SK-N-SH (cell line): ENCODE measurements at regions not wholly inside any gene's neighbourhood (a gene's known extent, or its start where the extent isn't known, plus 50 kb on each side); places are given as distances from the start of the nearest gene placed in this dataset.

Source experiments
- CTCF ChIA-PET: fragments of 300-600, 350-600 bp; formaldehyde crosslinking; extraction: SDS; loops from one replicate; lab custom pipeline; 2021; lab: Yijun Ruan, JAX
- POLR2A ChIA-PET: fragments of 350-600 bp; sonication (Branson Sonifier 250); formaldehyde crosslinking; extraction: SDS; loops from one replicate; lab custom pipeline; 2020; ENCODE audit warnings: antibody characterized with exemption, inconsistent platforms; lab: Yijun Ruan, JAX
- DNase-seq: peaks from one replicate; pipeline ENCODE4 v3.0.0; 2012
- H2AFZ ChIP-seq: fragments of 200-600 bp; sonication (generic); 2 replicates; pipeline ENCODE4 v1.8.1; 2016; ENCODE audit warnings: antibody characterized with exemption, mild to moderate bottlenecking, low read depth
- H3F3A ChIP-seq: fragments of 200-600 bp; sonication (generic); replicated peaks from 2 replicates; pipeline ENCODE3; 2016; ENCODE audit warnings: antibody characterized with exemption, mild to moderate bottlenecking; ENCODE audit not compliant: insufficient read depth
- H3K27ac ChIP-seq, 2 experiments: fragments of 200-500 bp in 1 of 2; fragments of 200-600 bp in 1 of 2; sonication (Bioruptor generic) in 1 of 2; sonication (generic), shearing (Covaris generic) in 1 of 2; 2 replicates each; pipeline versions ENCODE4 v1.5.1 to v1.6.1; 2014 to 2016; ENCODE audit warnings: low read depth in 2 of 2, inconsistent platforms in 1 of 2, low read length in 1 of 2, mild to moderate bottlenecking in 1 of 2, mixed read lengths in 1 of 2
- H3K27me3 ChIP-seq: fragments of 200-600 bp; sonication (generic), shearing (Covaris generic); 2 replicates; pipeline ENCODE4 v1.6.1; 2016; ENCODE audit warnings: mixed run types; ENCODE audit not compliant: insufficient read depth
- H3K36me3 ChIP-seq, 2 experiments: fragments of 200-500 bp in 1 of 2; fragments of 200-600 bp in 1 of 2; sonication (Bioruptor generic) in 1 of 2; sonication (generic) in 1 of 2; replicated peaks in 1 of 2; 2 replicates each; pipeline versions ENCODE3 to v1.5.1; 2014 to 2016; ENCODE audit warnings: low read length in 1 of 2, mild to moderate bottlenecking in 1 of 2; ENCODE audit not compliant: insufficient read depth in 2 of 2, control insufficient read depth in 1 of 2
- H3K4me1 ChIP-seq, 2 experiments: fragments of 200-500 bp in 1 of 2; fragments of 200-600 bp in 1 of 2; sonication (Bioruptor generic) in 1 of 2; sonication (generic), shearing (Covaris generic) in 1 of 2; 2 replicates each; pipeline versions ENCODE4 v1.5.1 to v1.6.1; 2014 to 2016; ENCODE audit warnings: low read depth in 1 of 2, low read length in 1 of 2, mixed run types in 1 of 2; ENCODE audit not compliant: insufficient read depth in 2 of 2, control insufficient read depth in 1 of 2
- H3K4me2 ChIP-seq: fragments of 200-600 bp; sonication (generic), shearing (Covaris generic); 2 replicates; pipeline ENCODE4 v1.6.1; 2017; ENCODE audit warnings: mixed run types
- H3K4me3 ChIP-seq, 2 experiments: fragments of 200-500 bp in 1 of 2; fragments of 200-600 bp in 1 of 2; sonication (Bioruptor generic) in 1 of 2; sonication (generic), shearing (Covaris generic) in 1 of 2; 2 replicates each; pipeline versions ENCODE4 v1.5.1 to v1.8.1; 2014 to 2016; ENCODE audit warnings: low read depth in 2 of 2, inconsistent platforms in 1 of 2, low read length in 1 of 2, mild to moderate bottlenecking in 1 of 2, mixed read lengths in 1 of 2, moderate library complexity in 1 of 2
- H3K79me2 ChIP-seq: fragments of 200-600 bp; sonication (generic); 2 replicates; pipeline ENCODE4 v1.8.1; 2017; ENCODE audit warnings: mild to moderate bottlenecking; ENCODE audit not compliant: insufficient read depth
- H3K9ac ChIP-seq: fragments of 200-600 bp; sonication (generic); 2 replicates; pipeline ENCODE4 v1.6.1; 2017; ENCODE audit warnings: mixed run types
- H3K9me2 ChIP-seq: fragments of 200-600 bp; sonication (generic); 2 replicates; pipeline ENCODE4 v1.6.1; 2017; ENCODE audit warnings: mixed run types
- H3K9me3 ChIP-seq: fragments of 200-600 bp; sonication (generic); 2 replicates; pipeline ENCODE4 v1.6.1; 2017; ENCODE audit warnings: mixed run types, mild to moderate bottlenecking, moderate library complexity
- H4K20me1 ChIP-seq: fragments of 200-600 bp; sonication (generic); 2 replicates; pipeline ENCODE4 v1.6.1; 2017; ENCODE audit warnings: mild to moderate bottlenecking, mixed run types; ENCODE audit not compliant: insufficient read depth
- EZH2phosphoT487 ChIP-seq: fragments of 200-600 bp; sonication (generic); IDR thresholded peaks from 2 replicates; pipeline ENCODE4 v1.6.1; 2017; ENCODE audit warnings: low read depth, mixed run types, mild to moderate bottlenecking, antibody characterized with exemption, moderate library complexity, borderline replicate concordance
- FOSL2 ChIP-seq: IDR thresholded peaks from 2 replicates; pipeline ENCODE4 v1.4.0; 2012; ENCODE audit warnings: low read depth, mild to moderate bottlenecking, moderate library complexity, borderline replicate concordance
- FOXM1 ChIP-seq: IDR thresholded peaks from 2 replicates; pipeline ENCODE4 v1.4.0; 2012; ENCODE audit warnings: low read depth, mild to moderate bottlenecking
- JUND ChIP-seq: IDR thresholded peaks from 2 replicates; pipeline ENCODE4 v1.4.0; 2012
- POLR2AphosphoS5 ChIP-seq: IDR thresholded peaks from 2 replicates; pipeline ENCODE4 v1.6.1; 2012; ENCODE audit warnings: low read depth, low read length
- YY1 ChIP-seq: IDR thresholded peaks from 2 replicates; pipeline ENCODE4 v1.4.0; 2012; ENCODE audit warnings: low read depth, mild to moderate bottlenecking
- WGBS: methylation state at CpG from one replicate; pipeline ENCODE4 v1.1.6; 2017; ENCODE audit warnings: low lambda C conversion rate; 5-methylcytosine and 5-hydroxymethylcytosine counted together
- TF ChIP-seq, protein P1 (sequence below): IDR thresholded peaks from 2 replicates; pipeline ENCODE4 v1.4.0; 2012; ENCODE audit warnings: low read depth, borderline replicate concordance
- TF ChIP-seq, protein P2 (sequence below): IDR thresholded peaks from 2 replicates; pipeline ENCODE4 v1.4.0; 2012; ENCODE audit warnings: low read depth, borderline replicate concordance
- TF ChIP-seq, protein P3 (sequence below): IDR thresholded peaks from 2 replicates; pipeline ENCODE4 v1.4.0; 2012; ENCODE audit warnings: low read depth

DNA sequence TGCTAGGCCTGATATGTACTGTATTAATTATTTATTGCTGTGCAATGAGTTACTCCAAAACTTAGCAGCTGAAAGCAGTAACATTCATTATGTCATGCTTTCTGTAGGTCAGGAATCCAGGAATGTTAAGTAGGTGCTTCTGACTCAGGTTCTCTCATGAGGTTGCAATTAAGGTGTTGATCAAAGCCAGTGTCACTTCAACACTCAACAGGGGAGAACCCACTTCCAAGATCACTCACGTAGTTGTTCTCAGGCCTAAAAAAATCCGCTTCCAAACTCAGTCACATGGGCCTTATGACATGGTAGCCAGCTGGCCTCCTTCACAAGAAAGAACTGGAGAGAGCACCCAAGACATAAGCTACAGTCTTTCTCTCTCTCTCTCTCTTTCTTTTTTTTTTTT, 211.1 kb upstream of the NBEA start:
- no peak overlapping the region for H3K4me3 ChIP-seq
- no peaks in the 10 kb centered on the region for H3K9me3 ChIP-seq
- no peak overlapping the region for H3K4me2 ChIP-seq
- no peaks in the 10 kb centered on the region for H3K9me2 ChIP-seq
- 67% methylated on average over 2 of the region's 2 CpGs for WGBS
- H3K4me1 ChIP-seq, result no peaks in the 10 kb centered on the region
- ChIA-PET POLR2A (no interaction called here), CTCF (interaction anchor here (1.2 kb wide), 1 partner anchor 13 kb away, joined by 3 read pairs; no protein-coding TSS in a partner anchor)
- H3K27me3 ChIP-seq, result no peaks in the 10 kb centered on the region
- H3F3A ChIP-seq, result no peaks in the 10 kb centered on the region
- H3K79me2 ChIP-seq, result no peaks in the 10 kb centered on the region
- no peak overlapping the region for H2AFZ ChIP-seq
- no peak overlapping the region for H3K9ac ChIP-seq
- DNase-seq, result no peak
- no peak overlapping the region for H3K27ac ChIP-seq
- H4K20me1 ChIP-seq, result no peaks in the 10 kb centered on the region
- H3K36me3 ChIP-seq, result no peaks in the 10 kb centered on the region
- no peak for TF ChIP-seq EZH2phosphoT487

DNA sequence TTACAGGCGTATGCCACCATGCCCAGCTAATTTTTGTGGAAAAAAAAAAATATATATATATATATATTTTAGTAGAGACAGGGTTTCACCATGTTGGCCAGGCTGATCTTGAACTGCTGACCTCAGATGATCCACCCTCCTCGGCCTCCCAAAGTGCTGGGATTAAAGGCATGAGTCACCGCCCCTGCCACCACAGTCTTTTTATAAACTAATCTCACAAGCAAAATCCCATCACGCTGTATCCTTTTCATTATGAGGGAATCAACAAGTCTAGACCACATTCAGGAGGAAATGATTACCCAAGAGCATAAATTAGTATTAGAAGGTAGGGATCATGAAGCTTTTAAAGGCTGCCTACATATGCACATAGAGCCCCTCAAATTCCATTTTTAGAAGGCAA, 210.6 kb upstream of the NBEA start:
- H3K9me3 ChIP-seq, result no peaks in the 10 kb centered on the region
- no peak overlapping the region for H3K9ac ChIP-seq
- TF ChIP-seq, protein P1, sequence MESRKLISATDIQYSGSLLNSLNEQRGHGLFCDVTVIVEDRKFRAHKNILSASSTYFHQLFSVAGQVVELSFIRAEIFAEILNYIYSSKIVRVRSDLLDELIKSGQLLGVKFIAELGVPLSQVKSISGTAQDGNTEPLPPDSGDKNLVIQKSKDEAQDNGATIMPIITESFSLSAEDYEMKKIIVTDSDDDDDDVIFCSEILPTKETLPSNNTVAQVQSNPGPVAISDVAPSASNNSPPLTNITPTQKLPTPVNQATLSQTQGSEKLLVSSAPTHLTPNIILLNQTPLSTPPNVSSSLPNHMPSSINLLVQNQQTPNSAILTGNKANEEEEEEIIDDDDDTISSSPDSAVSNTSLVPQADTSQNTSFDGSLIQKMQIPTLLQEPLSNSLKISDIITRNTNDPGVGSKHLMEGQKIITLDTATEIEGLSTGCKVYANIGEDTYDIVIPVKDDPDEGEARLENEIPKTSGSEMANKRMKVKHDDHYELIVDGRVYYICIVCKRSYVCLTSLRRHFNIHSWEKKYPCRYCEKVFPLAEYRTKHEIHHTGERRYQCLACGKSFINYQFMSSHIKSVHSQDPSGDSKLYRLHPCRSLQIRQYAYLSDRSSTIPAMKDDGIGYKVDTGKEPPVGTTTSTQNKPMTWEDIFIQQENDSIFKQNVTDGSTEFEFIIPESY, result no peak
- no peak for TF ChIP-seq YY1
- TF ChIP-seq FOSL2, result no peak
- TF ChIP-seq, protein P2, sequence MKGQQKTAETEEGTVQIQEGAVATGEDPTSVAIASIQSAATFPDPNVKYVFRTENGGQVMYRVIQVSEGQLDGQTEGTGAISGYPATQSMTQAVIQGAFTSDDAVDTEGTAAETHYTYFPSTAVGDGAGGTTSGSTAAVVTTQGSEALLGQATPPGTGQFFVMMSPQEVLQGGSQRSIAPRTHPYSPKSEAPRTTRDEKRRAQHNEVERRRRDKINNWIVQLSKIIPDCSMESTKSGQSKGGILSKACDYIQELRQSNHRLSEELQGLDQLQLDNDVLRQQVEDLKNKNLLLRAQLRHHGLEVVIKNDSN, result no peak
- TF ChIP-seq JUND, result no peak
- TF ChIP-seq FOXM1, result no peak
- TF ChIP-seq, protein P3, sequence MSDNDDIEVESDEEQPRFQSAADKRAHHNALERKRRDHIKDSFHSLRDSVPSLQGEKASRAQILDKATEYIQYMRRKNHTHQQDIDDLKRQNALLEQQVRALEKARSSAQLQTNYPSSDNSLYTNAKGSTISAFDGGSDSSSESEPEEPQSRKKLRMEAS, result no peak
- H3K79me2 ChIP-seq, result no peaks in the 10 kb centered on the region
- H3K27me3 ChIP-seq, result no peaks in the 10 kb centered on the region
- ChIA-PET POLR2A (no interaction called here), CTCF (interaction anchor here (0.8 to 1.2 kb wide), 2 partner anchors 13 to 450 kb away, joined by 3 read pairs; no protein-coding TSS in a partner anchor)
- no peaks in the 10 kb centered on the region for H3K36me3 ChIP-seq
- H3F3A ChIP-seq, result no peaks in the 10 kb centered on the region
- no peak overlapping the region for H3K27ac ChIP-seq
- H2AFZ ChIP-seq, result no peak overlapping the region
- no peaks in the 10 kb centered on the region for H3K4me1 ChIP-seq
- H4K20me1 ChIP-seq, result no peaks in the 10 kb centered on the region
- no peak overlapping the region for H3K4me3 ChIP-seq
- H3K4me2 ChIP-seq, result no peak overlapping the region
- WGBS, result 77% methylated on average over 4 of the region's 4 CpGs
- DNase-seq, result no peak
- H3K9me2 ChIP-seq, result no peaks in the 10 kb centered on the region

DNA sequence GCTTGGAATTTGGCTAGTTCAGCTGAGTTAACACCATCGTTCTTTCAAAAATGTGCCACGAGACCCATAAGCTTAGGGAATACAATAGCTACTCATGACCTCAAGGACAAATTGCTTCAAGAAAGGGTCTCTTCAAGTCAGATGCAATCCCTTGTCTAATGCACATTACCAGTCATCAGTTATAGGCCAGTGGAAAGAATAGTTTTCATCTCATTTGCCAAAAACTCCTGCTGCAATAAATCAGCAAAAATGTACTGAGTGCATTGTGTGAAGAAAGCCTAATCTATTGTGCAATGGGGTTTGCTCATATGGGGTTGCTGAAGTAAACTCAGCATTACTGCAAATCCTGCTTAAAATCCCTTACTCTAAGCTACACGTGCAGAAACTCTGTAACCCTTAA, 208.3 kb upstream of the NBEA start:
- POLR2A ChIA-PET, result no interaction called here

More for the DNA sequence above, 208.3 kb upstream of the NBEA start:
- CTCF ChIA-PET, result no interaction called here
- Histone ChIP-seq H3K4me3 (no peak overlapping the region), H3K36me3 (no peaks in the 10 kb centered on the region), H3K9me2 (no peaks in the 10 kb centered on the region), H3K9ac (no peak overlapping the region), H3K79me2 (no peaks in the 10 kb centered on the region), H3K4me2 (no peak overlapping the region), H3K27ac (no peak overlapping the region), H2AFZ (no peak overlapping the region), H3K9me3 (no peaks in the 10 kb centered on the region), H4K20me1 (no peaks in the 10 kb centered on the region), H3K4me1 (no peaks in the 10 kb centered on the region), H3K27me3 (no peaks in the 10 kb centered on the region), H3F3A (no peaks in the 10 kb centered on the region)
- WGBS, result 84% methylated on average over 3 of the region's 3 CpGs
- no peak for DNase-seq
- TF ChIP-seq YY1 (no peak), POLR2AphosphoS5 (no peak)
